PC-3 (cell line): ENCODE measurements at regions not wholly inside any gene's neighbourhood (a gene's known extent, or its start where the extent isn't known, plus 50 kb on each side); places are given as distances from the start of the nearest gene placed in this dataset.

Source experiments
- ATAC-seq: fragments of 200-7000 bp; cut with Tn5 transposase; 2 replicates; pipeline ENCODE4 v1.9.1; 2020; ENCODE audit warnings: mild to moderate bottlenecking, moderate library complexity
- BruUV-seq: library from RNA; stranded (reverse); fragments of 400-500 nt; replicated peaks from 2 replicates; lab custom pipeline; 2021; lab: Mats Ljungman, UMichigan
- CTCF ChIA-PET: fragments of 300-600 bp; sonication (Branson Sonifier 250); formaldehyde crosslinking; loops from one replicate; lab custom pipeline; 2022; ENCODE audit warnings: antibody characterized with exemption; lab: Charles Lee
- POLR2A ChIA-PET: fragments of 300-600 bp; sonication (Branson Sonifier 250); formaldehyde crosslinking; loops from one replicate; lab custom pipeline; 2022; ENCODE audit warnings: antibody characterized with exemption; ENCODE audit not compliant: unreplicated experiment; lab: Charles Lee
- DNase-seq: peaks from one replicate; pipeline ENCODE4 v3.0.0-alpha.2; 2015
- H2AFZ ChIP-seq: fragments of 300-600 bp; sonication (generic); 2 replicates; pipeline ENCODE4 v1.6.0; 2016; ENCODE audit warnings: antibody characterized with exemption, low read length
- H3F3A ChIP-seq: fragments of 300-600 bp; sonication (generic); one replicate; pipeline ENCODE4 v1.6.0; 2017; ENCODE audit warnings: antibody characterized with exemption, low read length, control low read depth, mild to moderate bottlenecking; ENCODE audit not compliant: unreplicated experiment
- H3K27ac ChIP-seq: fragments of 300-600 bp; sonication (generic); 2 replicates; pipeline ENCODE4 v1.5.1; 2016; ENCODE audit warnings: mild to moderate bottlenecking, low read length
- H3K27me3 ChIP-seq: fragments of 300-600 bp; sonication (generic); 2 replicates; pipeline ENCODE4 v1.6.1; 2016; ENCODE audit warnings: low read length, mixed read lengths
- H3K36me3 ChIP-seq: fragments of 300-600 bp; sonication (generic); 2 replicates; pipeline ENCODE4 v1.6.1; 2016; ENCODE audit warnings: low read depth, mixed run types, low read length, mixed read lengths
- H3K4me1 ChIP-seq: fragments of 300-600 bp; sonication (generic); 2 replicates; pipeline ENCODE4 v1.5.1; 2016; ENCODE audit warnings: low read length; ENCODE audit not compliant: insufficient read depth
- H3K4me2 ChIP-seq: fragments of 300-600 bp; sonication (generic); 2 replicates; pipeline ENCODE4 v1.6.0; 2016; ENCODE audit warnings: low read length
- H3K4me3 ChIP-seq: fragments of 300-600 bp; sonication (generic); 2 replicates; pipeline ENCODE4 v1.5.1; 2016; ENCODE audit warnings: mild to moderate bottlenecking, low read length, mixed read lengths
- H3K79me2 ChIP-seq: fragments of 300-600 bp; sonication (generic); 2 replicates; pipeline ENCODE4 v1.6.1; 2017; ENCODE audit warnings: low read length, mixed read lengths
- H3K9ac ChIP-seq: fragments of 300-600 bp; sonication (generic); 2 replicates; pipeline ENCODE4 v1.6.0; 2016; ENCODE audit warnings: mild to moderate bottlenecking, low read length
- H3K9me2 ChIP-seq: fragments of 300-600 bp; sonication (generic); replicated peaks from 2 replicates; pipeline ENCODE4 v1.6.1; 2016; ENCODE audit warnings: mixed run types, low read length, mixed read lengths
- H3K9me3 ChIP-seq: fragments of 300-600 bp; sonication (generic); 2 replicates; pipeline ENCODE4 v1.6.1; 2016; ENCODE audit warnings: low read length, mixed read lengths
- H4K20me1 ChIP-seq: fragments of 300-600 bp; sonication (generic); 2 replicates; pipeline ENCODE4 v1.6.1; 2016; ENCODE audit warnings: low read length, mixed read lengths
- CTCF ChIP-seq: fragments of 300-600 bp; sonication (generic); conservative IDR thresholded peaks from 2 replicates; pipeline ENCODE4 v1.5.1; 2017; ENCODE audit warnings: antibody characterized with exemption, low read depth, mild to moderate bottlenecking, low read length
- EZH2 ChIP-seq: fragments of 300-600 bp; sonication (generic); IDR thresholded peaks from one replicate; pipeline ENCODE4 v1.6.1; 2017; ENCODE audit warnings: antibody characterized with exemption, mild to moderate bottlenecking, low read length; ENCODE audit not compliant: unreplicated experiment
- EZH2phosphoT487 ChIP-seq: fragments of 300-600 bp; sonication (generic); IDR thresholded peaks from 2 replicates; pipeline ENCODE4 v1.6.1; 2018; ENCODE audit warnings: mild to moderate bottlenecking, antibody characterized with exemption, low read length, borderline replicate concordance
- intact Hi-C: fragments of 100-400 bp; cut with micrococcal nuclease; formaldehyde crosslinking; loops from 2 replicates; pipeline ENCODE4 v1.9.0; 2023

- Histone ChIP-seq H3K9me2 (no peaks in the 10 kb centered on the region), H3K4me2 (no peak overlapping the region), H2AFZ (no peak overlapping the region), H3K79me2 (no peaks in the 10 kb centered on the region), H3K9me3 (no peaks in the 10 kb centered on the region), H4K20me1 (no peaks in the 10 kb centered on the region), H3K4me3 (no peak overlapping the region), H3K27ac (no peak overlapping the region), H3K36me3 (no peaks in the 10 kb centered on the region), H3K27me3 (no peaks in the 10 kb centered on the region), H3K9ac (no peak overlapping the region), H3K4me1 (peaks cover 28% of the 10 kb centered on the region), H3F3A (no peaks in the 10 kb centered on the region)
- intact Hi-C loops = no loop called here
- no TSS peak for BruUV-seq
- no peak for ATAC-seq
- CTCF ChIA-PET = interaction anchor here (0.6 kb wide), 1 partner anchor 119 kb away, joined by 3 read pairs; no protein-coding TSS in a partner anchor
- POLR2A ChIA-PET = no interaction called here
- no peak for DNase-seq
- TF ChIP-seq EZH2phosphoT487 (no peak), CTCF (no peak), EZH2 (no peak)
Measured at GRCh38 chrX:41024755-41025154, 60.5 kb upstream of the USP9X start.

GRCh38 chrX:41025926-41026701, 59.1 kb upstream of the USP9X start:
- POLR2A ChIA-PET = interaction anchor here (0.5 kb wide), 1 partner anchor 117 kb away, joined by 4 read pairs; no protein-coding TSS in a partner anchor
- intact Hi-C loops = no loop called here
- H3K36me3 ChIP-seq = no peaks in the 10 kb centered on the region
- no peak overlapping the region for H3K9ac ChIP-seq
- no peaks in the 10 kb centered on the region for H3K79me2 ChIP-seq
- CTCF ChIA-PET = no interaction called here
- no peaks in the 10 kb centered on the region for H4K20me1 ChIP-seq
- no peaks in the 10 kb centered on the region for H3K27me3 ChIP-seq
- H2AFZ ChIP-seq = no peak overlapping the region
- no peak overlapping the region for H3K4me3 ChIP-seq
- no peak for TF ChIP-seq EZH2phosphoT487
- TF ChIP-seq EZH2 = no peak
- no peak for TF ChIP-seq CTCF
- no peak overlapping the region for H3K4me2 ChIP-seq
- H3K27ac ChIP-seq = no peak overlapping the region
- no peaks in the 10 kb centered on the region for H3F3A ChIP-seq
- no peaks in the 10 kb centered on the region for H3K9me3 ChIP-seq
- ATAC-seq (no peak), DNase-seq (no peak)
- H3K9me2 ChIP-seq = no peaks in the 10 kb centered on the region
- H3K4me1 ChIP-seq = peaks cover 28% of the 10 kb centered on the region
- BruUV-seq = no TSS peak

DNA sequence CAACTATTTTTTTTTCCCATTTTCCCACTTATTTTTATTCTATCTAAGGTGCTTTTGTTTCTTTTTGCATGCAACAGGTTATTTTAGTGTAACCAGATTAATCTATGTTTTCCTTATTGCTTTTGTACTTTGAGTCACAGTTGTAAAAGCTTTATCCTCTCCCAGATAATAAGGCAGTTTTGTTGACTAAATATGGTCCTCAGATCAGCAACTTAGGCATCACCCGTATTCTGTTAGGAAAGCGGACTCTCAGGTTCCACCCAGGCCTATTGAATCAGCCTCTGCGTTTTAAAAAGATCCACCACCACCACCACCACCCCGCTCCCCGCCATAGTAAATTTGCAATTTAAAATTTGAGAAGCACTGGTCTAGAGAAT, 58.6 kb upstream of the USP9X start:
- peak; percentile 8 for DNase-seq
- Histone ChIP-seq H3K36me3 (no peaks in the 10 kb centered on the region), H3K27me3 (no peaks in the 10 kb centered on the region), H2AFZ (no peak overlapping the region), H3K4me2 (no peak overlapping the region), H3K9ac (no peak overlapping the region), H3K4me1 (peaks cover 28% of the 10 kb centered on the region), H3K9me2 (no peaks in the 10 kb centered on the region), H3K79me2 (no peaks in the 10 kb centered on the region), H3F3A (no peaks in the 10 kb centered on the region), H4K20me1 (no peaks in the 10 kb centered on the region), H3K4me3 (no peak overlapping the region), H3K9me3 (no peaks in the 10 kb centered on the region), H3K27ac (no peak overlapping the region)
- ChIA-PET CTCF (interaction anchor here (0.6 kb wide), 1 partner anchor 90 kb away, joined by 4 read pairs; no protein-coding TSS in a partner anchor), POLR2A (interaction anchor here (0.5 kb wide), 1 partner anchor 117 kb away, joined by 4 read pairs; no protein-coding TSS in a partner anchor)
- no peak for TF ChIP-seq CTCF
- intact Hi-C loops = no loop called here
- no TSS peak for BruUV-seq
- no peak for ATAC-seq
